Subcutaneous abdominal adipose tissue (tissue), 5 donors: ENCODE measurements at regions not wholly inside any gene's neighbourhood (a gene's known extent, or its start where the extent isn't known, plus 50 kb on each side); places are given as distances from the start of the nearest gene placed in this dataset.

Source experiments
- H3K27ac ChIP-seq: one replicate; pipeline ENCODE4 v1.7.0; 2013; ENCODE audit warnings: low read depth, mild to moderate bottlenecking, inconsistent platforms, low read length, moderate library complexity
- H3K27me3 ChIP-seq, 5 donors: one replicate each; pipeline ENCODE4 v1.7.0; 2013; ENCODE audit warnings: low read length in 5 of 5, inconsistent platforms in 1 of 5; ENCODE audit not compliant: control insufficient read depth in 5 of 5, insufficient read depth in 4 of 5
- H3K36me3 ChIP-seq, 5 donors: one replicate each; pipeline ENCODE4 v1.7.0; 2013; ENCODE audit warnings: low read length in 5 of 5; ENCODE audit not compliant: control insufficient read depth in 5 of 5, insufficient read depth in 5 of 5
- H3K4me1 ChIP-seq, 5 donors: one replicate each; pipeline ENCODE4 v1.7.0; 2013; ENCODE audit warnings: low read length in 5 of 5, mild to moderate bottlenecking in 3 of 5, moderate library complexity in 1 of 5; ENCODE audit not compliant: control insufficient read depth in 5 of 5, insufficient read depth in 5 of 5
- H3K4me3 ChIP-seq, 5 donors: one replicate each; pipeline ENCODE4 v1.7.0; 2013; ENCODE audit warnings: low read length in 5 of 5, low read depth in 1 of 5
- H3K9ac ChIP-seq, 5 donors: one replicate each; pipeline ENCODE4 v1.7.0; 2013; ENCODE audit warnings: low read length in 5 of 5, mild to moderate bottlenecking in 4 of 5, moderate library complexity in 3 of 5
- H3K9me3 ChIP-seq, 5 donors: one replicate each; pipeline ENCODE4 v1.7.0; 2013; ENCODE audit warnings: low read length in 5 of 5; ENCODE audit not compliant: control insufficient read depth in 5 of 5
- donor health status: healthy.
- donor health status: healthy.
- donor health status: healthy.
- donor health status: healthy.
- donor health status: healthy.

DNA sequence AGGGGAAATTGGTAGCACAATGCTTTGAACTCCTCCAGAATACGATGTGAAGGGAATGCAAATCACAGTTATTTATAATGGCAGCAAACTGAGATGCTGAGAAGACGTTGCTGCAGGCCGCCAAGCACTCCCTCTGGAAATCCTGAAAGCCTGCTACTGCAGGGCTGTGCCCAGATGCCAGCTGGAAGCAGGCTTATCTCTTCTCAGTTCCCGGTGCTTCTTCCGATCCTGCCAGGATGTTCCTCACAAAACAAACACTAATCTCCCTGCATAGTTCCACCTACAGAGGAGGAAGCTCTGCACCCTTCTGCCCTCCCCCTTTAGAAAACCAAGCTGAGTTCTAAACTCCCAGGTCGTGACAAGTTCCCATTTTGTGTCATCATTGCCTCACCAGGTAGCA is 201.7 kb upstream of the BCL6 start:
- Histone ChIP-seq H3K27ac (no peak overlapping the region), H3K4me3 (no peak overlapping the region), H3K36me3 (no peaks in the 10 kb centered on the region), H3K9ac (no peak overlapping the region), H3K4me1 (peaks cover 0 to 12% (median 9%) of the 10 kb centered on the region in 5 donors), H3K9me3 (no peaks in the 10 kb centered on the region), H3K27me3 (no peaks in the 10 kb centered on the region)

DNA sequence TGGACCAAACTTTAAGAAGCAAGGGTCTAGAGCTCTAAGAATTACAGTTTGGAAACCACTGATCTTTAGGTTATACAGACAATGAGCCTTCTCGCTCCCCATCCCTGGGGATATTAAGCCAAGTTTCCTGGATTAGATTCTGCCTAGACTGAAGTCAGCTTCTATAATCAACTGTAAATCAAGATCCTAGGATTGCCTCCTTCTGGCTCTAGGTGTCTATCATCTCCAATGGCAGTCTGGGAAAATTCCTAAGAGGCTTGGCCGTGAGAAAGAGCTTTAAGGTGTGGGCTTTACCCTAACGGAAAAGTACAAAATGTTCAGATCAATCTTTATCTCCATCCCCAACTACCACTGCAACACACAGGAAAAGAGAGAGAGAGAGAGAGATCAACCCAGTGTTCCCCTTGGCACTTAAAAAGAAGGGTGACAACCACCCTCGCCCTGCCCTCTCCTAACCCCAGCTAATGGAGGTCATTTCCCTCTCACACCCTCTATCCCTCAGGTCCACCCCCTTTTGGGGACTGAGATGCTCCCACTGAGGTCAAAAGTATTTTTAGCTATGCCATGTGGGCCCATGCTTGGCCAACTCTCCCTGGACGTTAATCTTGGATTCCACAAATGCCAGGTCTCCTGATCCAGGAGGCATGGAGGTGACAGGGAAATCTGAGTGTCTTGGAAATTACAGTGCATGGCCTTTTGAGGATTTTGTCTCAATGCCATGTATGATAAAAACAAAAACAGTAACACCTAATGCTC is 202.8 kb upstream of the BCL6 start:
- H3K9ac ChIP-seq: no peak overlapping the region
- no peaks in the 10 kb centered on the region for H3K9me3 ChIP-seq
- H3K4me3 ChIP-seq: no peak overlapping the region
- no peaks in the 10 kb centered on the region for H3K27me3 ChIP-seq
- no peak overlapping the region for H3K27ac ChIP-seq
- peaks cover 0 to 12% (median 9%) of the 10 kb centered on the region in 5 donors for H3K4me1 ChIP-seq
- H3K36me3 ChIP-seq: no peaks in the 10 kb centered on the region

- Histone ChIP-seq H3K9ac (no peak overlapping the region), H3K36me3 (no peaks in the 10 kb centered on the region), H3K9me3 (no peaks in the 10 kb centered on the region), H3K27ac (no peak overlapping the region), H3K4me3 (no peak overlapping the region), H3K27me3 (no peaks in the 10 kb centered on the region), H3K4me1 (peaks cover under 1 to 13% (median 11%) of the 10 kb centered on the region in 5 donors)
These were observed 204.0 kb upstream of the BCL6 start for GRCh38 chr3:187949093-187949820.

DNA sequence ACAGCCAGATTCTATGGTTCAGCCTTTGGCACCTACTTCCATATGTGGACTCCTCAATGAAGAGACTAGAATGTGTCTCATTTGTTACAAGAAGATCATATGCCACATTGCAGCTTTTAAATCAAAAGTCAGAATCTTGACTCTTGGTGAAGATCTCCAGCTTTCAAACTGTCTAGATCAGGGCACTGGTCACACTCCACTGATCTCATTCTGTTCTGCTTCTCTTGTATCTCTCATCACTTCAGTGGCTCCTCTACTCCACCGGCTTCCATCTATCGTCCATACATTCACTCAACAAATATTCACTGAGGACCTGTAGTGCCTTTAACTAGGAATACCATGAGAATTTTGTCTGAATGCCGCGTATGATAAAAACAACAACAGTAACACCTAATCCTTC is 203.3 kb upstream of the LPP start:
- no peak overlapping the region for H3K9ac ChIP-seq
- H3K4me3 ChIP-seq: no peak overlapping the region
- H3K27ac ChIP-seq: no peak overlapping the region
- no peaks in the 10 kb centered on the region for H3K36me3 ChIP-seq
- H3K4me1 ChIP-seq: peaks cover 9 to 27% (median 24%) of the 10 kb centered on the region in 5 donors
- H3K9me3 ChIP-seq: no peaks in the 10 kb centered on the region
- no peaks in the 10 kb centered on the region for H3K27me3 ChIP-seq

DNA sequence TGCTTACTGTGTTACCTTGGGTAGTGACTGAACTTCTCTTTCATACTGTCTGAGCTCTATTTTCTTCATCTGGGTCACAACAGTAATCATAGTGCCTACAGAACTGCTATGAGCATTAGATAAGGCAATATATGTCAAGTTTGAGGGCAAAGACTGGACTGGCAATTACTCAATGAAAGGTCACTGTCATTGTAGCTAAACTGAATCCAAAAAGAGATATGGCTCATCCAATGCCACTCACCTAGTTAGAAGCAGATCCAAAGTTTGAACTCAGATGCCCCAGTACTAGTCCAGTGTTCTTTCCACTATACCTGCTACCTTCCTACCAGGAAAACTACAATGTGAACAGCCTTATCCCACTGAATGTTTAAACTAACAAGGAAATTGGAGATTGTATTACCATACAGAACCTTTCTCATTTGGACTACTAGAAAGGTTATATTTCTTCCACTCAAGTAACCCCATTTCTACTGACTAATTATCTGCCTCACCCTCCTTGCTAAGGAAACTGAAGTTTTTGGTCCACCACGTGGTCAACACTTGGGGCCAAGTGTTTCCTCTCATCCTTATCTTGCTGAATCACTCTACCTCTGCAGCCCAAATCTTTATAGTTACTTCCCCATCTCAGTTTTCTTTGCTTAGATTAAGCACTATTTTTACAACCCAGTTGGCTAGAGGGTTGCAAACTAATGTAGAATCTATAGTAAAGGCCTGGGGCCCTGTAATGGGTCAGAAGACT is 202.3 kb upstream of the LPP start:
- Histone ChIP-seq H3K36me3 (no peaks in the 10 kb centered on the region), H3K27me3 (no peaks in the 10 kb centered on the region), H3K9me3 (no peaks in the 10 kb centered on the region), H3K27ac (no peak overlapping the region), H3K4me3 (no peak overlapping the region), H3K9ac (no peak overlapping the region), H3K4me1 (peaks cover 9 to 31% (median 29%) of the 10 kb centered on the region in 5 donors)

DNA sequence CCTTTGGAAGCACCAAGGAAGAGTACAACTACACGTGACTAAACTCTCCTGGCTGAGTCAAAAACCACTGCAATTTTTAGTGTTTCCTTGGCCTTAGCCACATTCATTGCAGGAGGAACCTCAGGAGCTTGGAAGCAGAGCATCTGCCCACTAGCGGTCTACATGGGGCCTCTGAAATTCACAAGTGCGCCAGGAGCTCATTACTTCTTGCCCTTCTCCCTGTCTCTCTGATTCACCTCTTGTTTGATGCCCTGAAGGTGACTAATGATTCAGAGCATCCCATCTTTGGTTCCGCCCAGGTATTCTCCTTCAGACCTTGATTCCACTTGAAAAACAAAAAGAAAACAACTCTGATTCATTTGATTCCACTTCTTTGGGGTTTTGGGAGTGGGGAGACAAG is 201.1 kb upstream of the LPP start:
- Histone ChIP-seq H3K9ac (no peak overlapping the region), H3K4me1 (peaks cover 9 to 42% (median 38%) of the 10 kb centered on the region in 5 donors), H3K27ac (no peak overlapping the region), H3K4me3 (no peak overlapping the region), H3K36me3 (no peaks in the 10 kb centered on the region), H3K9me3 (no peaks in the 10 kb centered on the region), H3K27me3 (no peaks in the 10 kb centered on the region)

- H3K4me3 ChIP-seq: peak overlapping the region in 1 of 5 donors; percentile 5
- H3K27me3 ChIP-seq: no peaks in the 10 kb centered on the region
- peaks cover 9 to 47% (median 41%) of the 10 kb centered on the region in 5 donors for H3K4me1 ChIP-seq
- peak overlapping the region in 1 of 5 donors; percentile 39 for H3K9ac ChIP-seq
- H3K36me3 ChIP-seq: no peaks in the 10 kb centered on the region
- H3K9me3 ChIP-seq: no peaks in the 10 kb centered on the region
- peak overlapping the region; percentile 94 for H3K27ac ChIP-seq
These were observed 199.5 kb upstream of the LPP start for GRCh38 chr3:187954516-187954872.

DNA sequence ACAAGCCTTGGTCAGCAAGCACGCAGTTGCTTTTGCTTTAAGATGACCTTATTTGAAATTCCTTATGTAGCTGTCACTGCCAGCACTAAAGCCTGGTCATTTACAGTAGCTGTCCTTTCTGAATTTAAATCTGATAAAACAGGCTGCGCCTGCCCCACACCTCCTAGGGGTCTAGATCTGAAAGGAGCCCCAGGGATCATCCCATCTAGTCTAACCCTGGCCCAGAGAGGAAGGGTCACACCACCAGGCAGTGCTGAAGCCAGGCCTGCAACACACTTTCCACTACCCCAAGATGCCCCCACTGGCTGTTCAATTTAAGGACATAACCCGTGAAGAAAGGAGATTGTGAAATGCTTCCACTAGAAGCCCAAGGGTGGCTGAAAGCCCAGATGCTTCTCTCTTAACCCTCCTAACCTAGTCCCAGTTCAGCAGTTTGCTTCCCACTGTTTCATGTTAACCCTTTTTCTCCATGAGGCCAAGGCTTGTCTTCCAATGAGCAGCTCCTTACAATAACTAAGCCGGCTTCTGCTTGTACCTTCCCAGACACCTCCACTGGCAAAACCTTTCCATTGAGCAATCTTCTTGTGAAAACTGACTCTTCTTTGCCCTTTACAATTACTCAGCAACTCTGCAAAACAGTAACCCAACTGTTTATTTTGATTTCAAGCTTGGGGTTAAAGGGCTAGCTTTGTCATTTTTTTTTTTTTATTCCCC is 198.9 kb upstream of the LPP start:
- Histone ChIP-seq H3K9ac (peak overlapping the region in 4 of 5 donors; percentile 8 to 53 (median 30)), H3K36me3 (no peaks in the 10 kb centered on the region), H3K4me1 (peaks cover 9 to 47% (median 41%) of the 10 kb centered on the region in 5 donors), H3K9me3 (no peaks in the 10 kb centered on the region), H3K27me3 (no peaks in the 10 kb centered on the region), H3K27ac (peak overlapping the region; percentile 94), H3K4me3 (no peak overlapping the region)

- peak overlapping the region; percentile 94 for H3K27ac ChIP-seq
- no peaks in the 10 kb centered on the region for H3K9me3 ChIP-seq
- H3K4me1 ChIP-seq: peaks cover 9 to 52% (median 41%) of the 10 kb centered on the region in 5 donors
- no peaks in the 10 kb centered on the region for H3K36me3 ChIP-seq
- H3K27me3 ChIP-seq: no peaks in the 10 kb centered on the region
- H3K4me3 ChIP-seq: no peak overlapping the region
- peak overlapping the region in 2 of 5 donors; percentile 16 to 53 for H3K9ac ChIP-seq
These were observed 198.4 kb upstream of the LPP start for GRCh38 chr3:187955587-187955952.
